ENCODE measurements at regions not wholly inside any gene's neighbourhood (a gene's known extent, or its start where the extent isn't known, plus 50 kb on each side); places are given as distances from the start of the nearest gene placed in this dataset.

- no peak overlapping the region for H3K4me3 ChIP-seq
- DNase-seq (ENCODE audit: low spot score in 2 of 2), result no peak
- no peak overlapping the region for H3K27ac ChIP-seq
- no peaks in the 10 kb centered on the region for H3K4me1 ChIP-seq
- TF ChIP-seq CTCF (IDR thresholded peaks at IDR 0.05) (no peak), POLR2AphosphoS5 (IDR thresholded peaks at IDR 0.05) (no peak), POLR2A (IDR thresholded peaks at IDR 0.05) (no peak)
- intact Hi-C loops (cut with DNase I; ENCODE audit: low total_unique reads), result loop anchor here (2.0 kb wide), 1 partner anchor 55 kb away; no protein-coding TSS in a partner anchor
- H3K27me3 ChIP-seq, result no peaks in the 10 kb centered on the region
- H3K9me3 ChIP-seq, result no peaks in the 10 kb centered on the region
- no peaks in the 10 kb centered on the region for H3K36me3 ChIP-seq
Observed at GRCh38 chr5:98105681-98106080, 667.8 kb upstream of the RGMB start.

- intact Hi-C loops (cut with DNase I; ENCODE audit: low total_unique reads), result loop anchor here (2.0 kb wide), 1 partner anchor 56 kb away; no protein-coding TSS in a partner anchor
- DNase-seq (ENCODE audit: low spot score in 2 of 2), result no peak
- H3K4me3 ChIP-seq, result no peak overlapping the region
- no peaks in the 10 kb centered on the region for H3K36me3 ChIP-seq
- no peak overlapping the region for H3K27ac ChIP-seq
- H3K9me3 ChIP-seq, result no peaks in the 10 kb centered on the region
- no peaks in the 10 kb centered on the region for H3K4me1 ChIP-seq
- no peak for TF ChIP-seq CTCF (IDR thresholded peaks at IDR 0.05)
- no peak for TF ChIP-seq POLR2AphosphoS5 (IDR thresholded peaks at IDR 0.05)
- no peak for TF ChIP-seq POLR2A (IDR thresholded peaks at IDR 0.05)
- no peaks in the 10 kb centered on the region for H3K27me3 ChIP-seq
Observed at GRCh38 chr5:98106116-98107031, 667.1 kb upstream of the RGMB start.

GRCh38 chr5:98108497-98108896 lies 665.0 kb upstream of the RGMB start:
- no peak for DNase-seq (ENCODE audit: low spot score in 2 of 2)
- no peaks in the 10 kb centered on the region for H3K36me3 ChIP-seq
- H3K4me1 ChIP-seq, result no peaks in the 10 kb centered on the region
- H3K27ac ChIP-seq, result no peak overlapping the region
- intact Hi-C loops (cut with DNase I; ENCODE audit: low total_unique reads), result no loop called here
- H3K4me3 ChIP-seq, result no peak overlapping the region
- no peaks in the 10 kb centered on the region for H3K9me3 ChIP-seq
- TF ChIP-seq POLR2A (IDR thresholded peaks at IDR 0.05) (no peak), CTCF (IDR thresholded peaks at IDR 0.05) (no peak), POLR2AphosphoS5 (IDR thresholded peaks at IDR 0.05) (no peak)
- H3K27me3 ChIP-seq, result no peaks in the 10 kb centered on the region

- no peak overlapping the region for H3K27ac ChIP-seq
- no peaks in the 10 kb centered on the region for H3K9me3 ChIP-seq
- no peak overlapping the region for H3K4me3 ChIP-seq
- intact Hi-C loops (cut with DNase I; ENCODE audit: low total_unique reads), result no loop called here
- no peaks in the 10 kb centered on the region for H3K4me1 ChIP-seq
- no peaks in the 10 kb centered on the region for H3K27me3 ChIP-seq
- DNase-seq (ENCODE audit: low spot score in 2 of 2), result no peak
- no peaks in the 10 kb centered on the region for H3K36me3 ChIP-seq
- no peak for TF ChIP-seq POLR2A (IDR thresholded peaks at IDR 0.05)
- TF ChIP-seq CTCF (IDR thresholded peaks at IDR 0.05), result no peak
- no peak for TF ChIP-seq POLR2AphosphoS5 (IDR thresholded peaks at IDR 0.05)
Observed at GRCh38 chr5:98109561-98110006, 663.9 kb upstream of the RGMB start.

- Histone ChIP-seq H3K4me3 (no peak overlapping the region), H3K36me3 (no peaks in the 10 kb centered on the region), H3K27ac (no peak overlapping the region), H3K4me1 (no peaks in the 10 kb centered on the region), H3K27me3 (no peaks in the 10 kb centered on the region), H3K9me3 (no peaks in the 10 kb centered on the region)
- DNase-seq (ENCODE audit: low spot score in 2 of 2), result no peak
- intact Hi-C loops (cut with DNase I; ENCODE audit: low total_unique reads), result no loop called here
- no peak for TF ChIP-seq POLR2AphosphoS5 (IDR thresholded peaks at IDR 0.05)
- no peak for TF ChIP-seq CTCF (IDR thresholded peaks at IDR 0.05)
- TF ChIP-seq POLR2A (IDR thresholded peaks at IDR 0.05), result no peak
Observed at GRCh38 chr5:98110282-98110691, 663.2 kb upstream of the RGMB start.
